ENCODE measurements at regions not wholly inside any gene's neighbourhood (a gene's known extent, or its start where the extent isn't known, plus 50 kb on each side); places are given as distances from the start of the nearest gene placed in this dataset.

DNA sequence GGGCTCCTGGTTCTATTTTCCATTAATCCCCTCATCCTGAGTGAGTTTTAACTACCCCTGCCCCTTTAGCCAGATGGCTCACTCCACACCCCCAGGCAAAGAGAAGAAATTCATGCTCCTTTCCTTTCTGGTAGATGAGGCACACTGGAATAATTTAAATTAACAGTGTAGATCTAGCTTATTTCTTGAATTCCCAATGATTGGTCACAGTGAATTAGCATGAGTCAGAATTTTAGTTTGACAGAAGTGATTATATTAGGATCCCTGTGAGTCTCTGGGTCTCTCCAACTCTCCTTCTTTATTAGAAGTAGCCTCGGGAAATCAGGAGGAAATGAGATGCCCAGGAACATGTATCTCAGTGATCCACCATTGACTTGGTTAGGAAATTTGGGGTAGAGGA is 103.1 kb upstream of the KAZN start:
- DNase-seq (ENCODE audit: low read depth) = no peak

DNA sequence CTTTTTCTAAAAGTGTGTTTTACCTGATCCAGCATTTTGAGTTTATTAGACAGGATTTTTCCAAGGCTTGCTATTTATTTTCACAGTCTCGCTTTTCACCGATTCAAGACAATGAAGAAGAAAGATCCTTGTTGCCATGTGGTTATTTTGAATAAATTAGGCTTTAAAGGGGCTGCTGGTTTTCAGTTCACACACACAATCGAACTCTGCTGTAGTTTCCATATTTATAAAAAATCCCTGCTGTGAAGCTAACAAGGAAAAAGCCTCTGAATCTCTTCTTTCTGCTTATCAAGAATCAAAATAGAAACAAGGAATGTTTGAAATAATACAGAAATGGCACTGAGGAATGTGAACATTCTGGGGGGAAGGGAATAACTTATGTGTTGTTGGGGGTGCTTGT is 102.5 kb upstream of the KAZN start:
- DNase-seq (ENCODE audit: low read depth) = no peak

DNA sequence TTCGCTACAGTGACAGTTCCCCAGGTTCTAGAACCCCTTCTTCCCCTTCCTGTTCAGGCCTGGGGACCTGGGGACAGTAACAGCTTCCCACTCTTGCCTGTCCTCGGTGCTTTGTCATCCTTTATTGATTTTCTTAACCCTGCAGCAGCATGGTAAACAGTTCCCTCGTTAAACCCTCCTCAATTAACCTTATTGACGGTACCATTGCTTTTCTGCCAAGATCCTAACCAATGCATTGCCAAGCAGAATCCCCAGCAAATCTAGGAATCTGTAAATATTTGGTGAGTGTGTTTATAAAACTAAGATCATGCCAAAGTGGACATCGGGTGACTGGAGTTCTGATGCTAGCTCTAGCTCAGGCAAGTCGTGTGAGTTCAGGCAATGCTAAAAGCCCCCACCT is 99.6 kb upstream of the KAZN start:
- DNase-seq (ENCODE audit: low read depth) = no peak

DNA sequence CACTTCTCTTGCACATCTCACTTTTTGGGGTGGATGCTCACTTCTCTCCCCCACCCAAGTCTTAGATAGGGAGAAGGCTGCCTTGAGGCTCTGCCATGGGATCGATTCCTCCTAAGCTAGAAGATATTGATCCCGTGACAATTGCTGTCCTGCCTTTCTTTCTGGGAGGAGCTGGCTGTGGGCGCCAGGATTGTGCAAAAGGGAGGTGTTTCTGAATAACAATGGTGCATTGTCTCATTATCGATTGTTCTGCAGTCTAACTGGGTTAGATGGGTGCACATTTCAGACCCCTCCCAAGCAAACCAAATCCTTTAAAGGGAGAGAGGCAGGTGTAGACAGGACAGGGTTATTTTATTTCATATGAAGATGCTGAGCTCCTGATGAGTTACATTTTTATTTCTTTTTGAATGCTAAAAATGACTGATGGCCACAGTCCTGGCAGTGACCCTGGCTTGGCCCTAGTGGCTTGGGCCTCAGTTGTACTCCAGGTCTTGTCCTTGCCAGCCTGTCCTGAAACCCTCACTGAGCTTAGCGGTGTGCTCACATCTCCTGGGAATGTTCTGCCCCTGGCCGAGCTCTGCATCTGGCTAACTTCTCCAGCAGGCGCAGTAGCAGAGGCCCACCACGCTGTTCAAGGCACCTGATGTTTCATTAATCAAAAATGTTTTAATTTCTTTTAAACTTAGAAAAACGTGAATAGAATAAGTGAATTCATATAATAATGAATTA is 99.0 kb upstream of the KAZN start:
- DNase-seq (ENCODE audit: low read depth) = no peak

DNA sequence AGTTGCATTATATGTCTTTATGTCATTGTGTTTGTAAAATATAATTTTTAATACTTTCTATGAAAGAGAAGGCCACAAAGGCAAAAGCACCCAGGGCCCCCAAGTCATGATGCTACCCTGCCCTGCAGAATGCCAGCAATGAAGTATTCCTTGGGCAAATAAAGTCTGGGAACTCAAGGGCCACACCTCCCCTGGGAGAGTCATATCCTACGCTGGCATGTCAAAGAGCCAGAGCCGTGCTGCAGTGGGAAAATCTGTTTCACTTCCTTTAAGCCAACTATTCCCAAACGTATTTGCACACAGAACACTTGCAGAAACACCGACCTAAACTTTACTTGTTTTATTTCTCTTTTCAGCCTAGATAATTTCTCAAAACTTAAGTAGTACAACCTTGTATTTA is 98.4 kb upstream of the KAZN start:
- no peak for DNase-seq (ENCODE audit: low read depth)

DNA sequence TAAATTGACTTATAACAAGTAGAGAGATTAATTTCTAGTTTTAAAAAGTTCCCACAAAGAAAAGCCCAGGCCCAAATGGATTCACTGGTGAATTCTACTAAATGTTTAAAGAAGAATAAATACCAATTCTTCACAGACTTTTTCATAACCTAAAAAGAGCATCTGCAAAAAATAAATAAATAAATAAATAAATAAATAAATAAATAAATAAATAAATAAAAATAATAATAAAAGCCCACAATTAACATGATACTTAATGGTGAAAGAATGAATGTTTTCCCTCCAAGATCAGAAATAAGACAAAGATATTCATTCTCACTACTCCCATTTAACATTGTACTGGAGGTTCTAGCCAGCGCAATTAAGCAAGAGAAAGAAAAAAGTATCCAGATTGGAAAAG is 97.6 kb upstream of the KAZN start:
- DNase-seq (ENCODE audit: low read depth) = no peak

DNA sequence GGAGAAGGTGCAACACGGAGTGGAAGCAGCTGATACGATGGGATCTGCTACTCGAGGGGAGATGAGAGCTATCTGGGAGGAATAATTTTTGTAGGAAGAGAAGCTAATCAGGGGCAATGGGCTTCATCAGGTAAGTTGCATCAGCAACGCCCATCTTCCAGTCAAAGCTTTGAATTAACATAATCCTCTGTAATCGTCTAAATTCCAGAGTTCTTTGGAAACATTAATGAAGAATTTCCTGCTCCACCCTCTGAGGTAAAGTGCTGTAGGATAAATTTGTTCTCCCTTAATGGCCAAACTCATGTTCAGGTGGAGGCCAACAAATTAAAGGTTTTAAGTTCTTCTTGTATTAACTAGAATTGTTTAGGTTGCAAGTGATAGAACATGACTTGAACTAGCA is 94.0 kb upstream of the KAZN start:
- DNase-seq (ENCODE audit: low read depth) = no peak

DNA sequence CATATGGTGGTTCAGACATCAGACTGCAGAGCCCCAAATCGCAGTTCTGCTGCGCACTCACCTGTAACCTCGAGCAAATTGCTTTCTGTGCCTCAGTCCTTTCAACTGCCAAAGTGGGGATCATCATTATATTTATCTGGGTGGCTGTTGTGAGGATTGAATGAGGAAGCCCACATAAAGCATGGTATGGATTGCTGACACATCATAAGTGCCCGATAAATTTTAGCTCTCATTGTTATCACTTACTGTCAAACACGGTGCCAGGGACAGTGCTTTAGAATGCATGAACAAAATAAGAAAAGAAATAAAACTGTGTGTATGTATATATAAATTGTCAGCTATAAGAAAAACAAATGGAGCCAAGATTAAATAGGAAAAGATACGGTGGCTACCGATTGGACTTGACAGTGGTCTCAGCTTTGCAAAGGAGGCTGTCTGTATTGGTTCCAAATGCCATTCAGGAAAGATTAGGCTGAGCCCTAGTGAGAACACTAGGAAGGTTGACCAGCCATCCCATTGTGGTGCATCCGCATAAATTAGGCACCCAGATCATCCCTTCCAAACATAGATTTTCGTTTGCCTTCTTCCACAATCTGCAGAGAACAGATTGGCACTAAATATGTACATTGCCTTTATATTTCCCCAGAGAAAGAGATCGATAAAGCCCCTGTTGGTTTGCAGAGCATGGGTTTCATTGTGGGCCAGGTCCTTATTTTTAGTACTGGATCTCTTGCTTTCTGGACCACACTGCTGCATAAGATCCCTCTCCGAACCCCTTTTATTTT is 91.8 kb upstream of the KAZN start:
- no peak for DNase-seq (ENCODE audit: low read depth)

DNA sequence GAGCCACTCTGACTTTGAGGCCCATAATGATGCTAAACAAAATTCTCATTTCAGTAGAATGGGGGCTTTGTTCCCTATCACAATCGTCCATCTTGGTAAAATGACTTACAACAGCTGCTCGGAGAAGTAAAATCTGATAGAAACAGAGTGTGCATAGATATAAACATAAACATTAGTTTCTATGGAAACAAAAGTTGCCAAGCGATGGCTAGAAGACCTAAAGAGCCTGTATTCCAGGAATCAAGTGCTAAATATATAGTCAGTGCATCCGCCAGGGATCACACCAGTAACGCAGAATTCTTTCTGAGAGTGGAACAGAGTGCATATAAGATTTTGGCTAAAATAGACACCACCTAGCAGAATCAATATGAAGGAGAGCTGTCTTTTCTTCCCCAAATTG is 91.2 kb upstream of the KAZN start:
- DNase-seq (ENCODE audit: low read depth) = peak; percentile 56

DNA sequence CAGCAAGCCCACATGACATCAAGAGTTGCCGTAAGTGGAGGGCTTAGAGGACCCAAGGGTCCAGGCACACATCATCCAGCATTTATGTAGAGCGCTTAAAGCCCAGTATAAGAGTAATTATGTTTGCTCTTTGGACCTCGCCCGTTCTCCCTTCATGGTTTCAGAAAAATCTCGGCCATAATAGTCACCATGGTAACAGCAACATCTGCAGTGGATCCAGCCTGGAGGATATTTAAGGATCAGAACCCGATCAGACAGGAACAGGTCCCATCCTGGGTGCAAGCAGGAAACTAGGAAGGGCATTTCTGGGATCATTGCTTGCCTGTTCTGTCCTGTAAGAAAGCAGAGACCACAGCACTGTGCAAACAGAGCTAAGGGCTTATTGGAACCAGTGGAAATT is 89.9 kb upstream of the KAZN start:
- no peak for DNase-seq (ENCODE audit: low read depth)

DNA sequence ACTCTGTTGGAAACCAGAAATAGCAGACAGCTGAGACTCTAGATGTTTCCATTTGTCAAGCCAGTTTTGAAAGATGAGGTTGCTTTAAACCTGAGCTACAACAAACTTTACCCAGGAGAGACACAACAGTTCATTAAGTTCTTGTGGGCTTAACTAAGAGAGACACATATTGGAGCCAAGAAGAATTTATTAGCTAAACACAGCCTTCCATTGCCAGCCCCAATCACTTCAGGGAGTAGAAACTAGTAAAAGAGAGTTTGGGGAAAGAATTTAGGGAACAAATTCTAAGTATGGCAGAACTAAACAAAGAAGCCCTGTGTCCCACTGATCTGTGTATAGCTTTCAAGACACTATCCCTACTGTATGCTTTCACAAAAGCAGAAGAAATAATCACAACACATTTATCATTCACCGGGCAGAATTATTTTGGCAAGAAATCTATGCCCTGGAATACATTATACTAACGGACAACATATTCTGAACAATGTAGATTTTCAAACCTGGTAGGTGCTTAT is 87.3 kb upstream of the KAZN start:
- no peak for DNase-seq (ENCODE audit: low read depth)

DNA sequence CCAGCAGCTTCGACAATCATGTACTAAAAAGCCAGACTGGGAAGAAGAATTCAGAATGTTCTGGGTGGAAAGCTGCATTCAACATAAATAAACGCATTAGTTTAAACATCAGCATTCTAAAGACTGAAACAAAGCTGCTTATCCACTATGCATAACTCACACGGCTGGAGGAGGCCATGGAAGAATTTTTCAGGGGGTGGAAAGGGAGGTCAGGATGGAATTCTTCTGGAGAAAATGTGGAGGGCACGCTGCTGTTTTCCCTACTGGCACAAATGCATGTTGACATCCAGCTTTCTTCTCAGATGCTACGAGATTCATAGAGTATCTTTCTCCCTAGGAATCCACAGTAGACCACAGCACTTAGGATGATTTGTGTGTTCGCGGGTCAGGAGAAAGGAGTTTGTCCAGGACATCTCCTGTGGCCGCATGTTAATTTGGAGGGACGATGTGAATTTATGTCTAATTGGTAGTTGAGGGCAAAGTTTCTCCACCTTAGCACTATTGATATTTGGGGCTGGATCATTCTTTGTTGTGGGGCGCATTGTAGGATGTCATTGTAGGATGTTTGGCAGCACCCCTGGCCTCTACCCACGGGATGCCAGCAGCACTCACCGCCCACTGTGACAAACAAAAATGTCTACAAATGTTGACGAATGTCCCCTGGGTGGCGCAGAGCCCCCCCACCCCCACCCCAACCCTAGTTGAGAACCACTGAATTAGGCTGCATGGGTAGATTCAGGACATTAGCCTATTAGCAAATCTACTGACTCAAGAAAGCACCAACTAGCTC is 86.5 kb upstream of the KAZN start:
- no peak for DNase-seq (ENCODE audit: low read depth)

DNA sequence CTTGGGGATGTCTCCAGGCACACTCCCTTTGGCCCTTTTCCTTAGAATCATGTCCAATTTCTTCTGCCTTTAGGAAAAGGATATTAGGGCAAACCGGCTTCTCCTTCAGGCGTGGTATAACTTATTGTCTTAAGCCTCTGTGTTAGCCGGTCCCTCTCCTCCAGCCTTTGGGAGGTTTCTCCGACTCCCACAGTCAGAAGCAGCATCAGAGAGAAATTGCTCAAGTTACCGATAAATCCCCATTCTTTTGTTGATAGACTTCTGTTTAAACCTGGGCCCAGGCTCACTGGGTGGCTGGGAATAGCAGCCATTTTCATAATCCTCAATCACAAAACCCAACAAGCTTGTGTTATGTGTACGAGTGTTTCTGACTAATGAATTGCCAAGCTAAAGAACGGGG is 85.4 kb upstream of the KAZN start:
- no peak for DNase-seq (ENCODE audit: low read depth)

DNA sequence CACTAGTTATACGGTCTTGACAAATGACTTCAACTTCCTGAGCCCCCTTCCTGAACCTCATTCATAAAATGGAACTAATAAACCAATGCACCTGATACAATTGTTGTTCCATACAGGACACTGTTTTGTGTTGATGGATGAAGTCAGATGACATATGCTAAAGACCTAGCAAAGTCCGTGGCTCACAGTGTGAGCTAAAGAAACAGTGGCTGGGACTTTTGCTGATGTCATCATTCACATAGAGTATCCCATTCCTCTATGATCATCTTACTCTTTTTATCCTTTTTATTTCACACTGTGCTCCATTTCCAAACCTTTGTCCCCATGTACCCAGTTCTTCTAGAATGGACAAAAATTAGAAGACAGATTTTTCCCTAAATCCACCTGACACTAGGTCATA is 83.7 kb upstream of the KAZN start:
- DNase-seq (ENCODE audit: low read depth) = no peak

DNA sequence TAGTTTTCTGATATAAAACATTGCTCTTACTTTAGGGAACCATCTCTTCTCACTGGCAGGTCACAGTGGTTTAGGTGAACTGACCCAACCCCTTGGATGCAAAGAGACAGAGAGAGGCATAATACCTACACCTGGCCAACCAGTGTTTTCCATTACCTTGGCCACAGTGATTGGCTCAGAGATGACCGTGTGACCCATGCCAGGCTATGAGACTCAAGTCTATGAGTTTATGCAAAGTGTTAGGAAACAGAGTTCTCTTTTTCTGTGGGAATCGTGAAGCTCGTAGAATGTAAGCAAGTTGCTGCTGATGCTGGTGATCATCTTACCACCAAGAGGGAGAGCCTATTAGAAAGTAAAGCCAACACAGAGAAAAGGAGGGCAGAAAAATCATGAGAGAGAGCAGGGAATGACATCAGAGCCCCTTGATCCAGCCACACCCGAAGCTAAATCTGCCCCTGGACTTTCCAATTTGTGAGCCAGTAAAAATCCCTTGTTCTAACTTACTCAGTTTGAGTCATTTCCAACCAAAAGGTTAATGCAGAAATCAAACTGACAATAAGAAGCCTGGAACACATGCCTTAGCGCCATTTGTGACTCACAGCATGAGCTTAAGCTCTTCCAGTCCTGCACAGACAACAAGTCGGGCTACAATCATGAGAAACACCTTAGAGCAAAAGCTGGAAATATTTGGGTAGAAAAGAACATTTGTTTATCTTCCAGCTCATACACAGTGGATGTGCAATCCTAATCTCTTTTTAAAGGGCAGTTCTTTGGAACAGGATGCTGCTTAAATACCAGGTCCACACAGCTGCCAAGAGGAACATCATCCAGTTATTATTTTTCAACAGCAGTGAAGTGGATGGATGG is 81.3 kb upstream of the KAZN start:
- DNase-seq (ENCODE audit: low read depth) = no peak

DNA sequence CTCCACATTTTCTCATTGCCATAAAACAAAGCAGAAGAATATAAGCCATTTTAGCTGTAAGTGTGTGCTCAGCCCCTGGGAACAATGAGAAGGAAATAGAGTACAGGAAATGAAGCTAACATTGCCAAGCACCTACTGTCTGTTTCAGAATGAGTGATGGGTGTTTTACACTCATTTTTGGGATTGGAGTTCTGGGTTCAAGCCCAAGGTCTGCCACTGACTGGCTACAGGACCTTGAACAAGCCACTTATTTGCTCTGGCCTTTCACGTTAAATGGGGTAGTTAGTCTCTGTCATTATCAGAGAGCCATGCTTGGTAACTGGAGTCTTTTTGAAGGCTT is 80.7 kb upstream of the KAZN start:
- DNase-seq (ENCODE audit: low read depth) = no peak

DNA sequence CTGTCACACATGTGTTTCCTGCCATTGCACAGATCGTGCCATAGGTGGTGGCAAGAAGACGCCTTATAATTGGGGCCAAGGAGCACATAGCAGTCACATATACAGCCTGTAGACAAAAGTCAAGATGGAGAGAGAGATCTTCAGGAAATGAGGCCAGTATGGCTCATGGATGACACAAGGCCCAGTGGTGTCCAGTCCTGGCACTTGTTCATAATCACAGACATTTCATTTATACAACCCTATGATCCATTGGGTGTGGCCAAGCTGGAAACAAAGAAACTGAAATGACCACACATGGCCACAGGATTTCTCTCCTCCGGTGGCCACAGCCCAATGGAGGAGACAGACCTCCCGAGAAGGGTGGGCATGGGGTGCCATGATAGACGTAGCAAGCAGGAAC is 78.5 kb upstream of the KAZN start:
- no peak for DNase-seq (ENCODE audit: low read depth)

DNA sequence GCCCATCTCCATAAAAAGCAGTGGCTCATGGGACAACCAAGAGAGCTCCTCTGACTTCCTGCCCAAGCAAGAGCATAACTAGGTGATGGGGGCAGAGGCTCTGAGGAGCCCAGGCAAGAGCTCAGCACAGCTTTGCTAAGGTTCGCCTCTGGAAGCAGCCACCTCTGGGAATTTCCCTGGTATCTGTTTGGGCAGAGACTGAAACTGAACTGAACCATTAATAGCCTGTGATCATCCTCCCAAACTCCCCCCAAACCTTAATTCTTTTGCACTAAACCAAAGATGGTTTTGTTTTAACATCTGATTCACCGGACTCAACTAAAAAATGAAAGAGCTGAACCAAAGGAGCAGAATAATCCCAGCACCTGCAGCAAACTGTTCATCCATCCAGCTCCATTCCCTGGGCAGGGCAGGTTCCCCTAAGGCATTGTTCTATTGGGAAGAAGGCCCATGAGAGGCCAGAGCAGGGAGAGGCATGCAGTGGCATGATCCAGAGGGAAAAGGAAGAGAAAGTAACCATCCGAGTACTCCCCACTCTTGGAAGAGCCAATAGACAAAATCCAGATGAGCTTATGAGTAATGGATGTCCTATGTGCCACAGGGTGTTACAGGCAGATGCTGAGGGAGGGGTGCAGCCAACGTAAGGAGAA is 77.8 kb upstream of the KAZN start:
- DNase-seq (ENCODE audit: low read depth) = no peak

DNA sequence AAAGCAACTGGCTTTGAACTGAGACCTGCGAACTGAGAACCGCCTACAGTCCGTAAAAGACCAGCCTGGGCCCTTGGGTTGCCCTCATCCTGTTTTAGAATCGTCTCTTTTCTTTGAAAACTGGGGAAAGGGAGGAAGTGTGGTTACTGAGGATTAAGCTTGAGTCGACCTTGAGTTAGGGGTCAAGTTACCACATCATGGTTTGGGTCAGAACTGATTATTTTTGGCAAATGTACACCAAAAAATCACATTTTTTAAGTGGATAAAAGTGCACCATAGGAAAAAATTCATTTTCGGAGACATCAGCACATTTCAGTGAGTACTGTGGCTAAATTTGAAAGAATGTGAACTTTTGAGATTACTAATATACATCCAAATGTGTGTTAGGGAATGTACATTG is 76.9 kb upstream of the KAZN start:
- no peak for DNase-seq (ENCODE audit: low read depth)

DNA sequence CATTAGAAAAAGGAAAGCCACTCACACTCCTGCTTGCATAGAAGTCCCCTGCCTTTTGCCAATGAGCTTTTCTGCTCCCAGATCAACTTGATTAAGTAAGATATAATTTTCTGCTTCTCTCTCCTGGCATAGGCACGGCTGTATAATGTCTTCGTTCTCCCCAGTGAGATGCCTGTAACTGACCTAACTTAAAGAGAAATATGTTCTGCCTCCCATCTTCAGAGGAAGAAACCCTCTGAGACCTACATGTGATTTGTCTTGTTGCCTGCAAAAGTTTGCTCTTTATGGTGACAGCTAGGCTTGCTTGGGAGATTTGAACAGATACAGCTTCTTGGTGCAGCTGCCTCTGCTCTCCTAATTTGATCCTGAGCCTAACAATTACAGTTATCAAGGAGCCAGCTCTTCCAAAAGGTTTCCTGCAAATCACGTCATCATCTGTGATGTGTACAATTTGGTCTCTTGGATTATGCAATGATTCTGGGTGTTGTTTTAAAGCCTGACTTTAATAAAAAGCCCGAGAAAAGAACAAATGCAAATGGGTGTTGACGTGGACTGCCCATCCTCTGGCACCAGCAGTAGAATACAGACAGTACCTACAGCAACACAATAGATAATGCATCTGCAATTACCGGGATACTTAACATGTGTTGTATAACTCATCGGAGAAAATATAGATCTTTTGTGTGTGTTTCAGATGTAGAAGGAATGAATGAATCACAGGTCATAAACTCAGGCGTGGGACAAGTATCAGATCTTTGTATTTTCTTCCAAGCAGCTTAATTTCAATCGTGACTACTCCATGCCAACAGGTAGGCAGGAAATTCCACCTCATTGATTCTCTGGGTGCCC is 76.2 kb upstream of the KAZN start:
- DNase-seq (ENCODE audit: low read depth) = peak; percentile 54
